Endodermal cell (in vitro differentiated cells): ENCODE measurements at regions not wholly inside any gene's neighbourhood (a gene's known extent, or its start where the extent isn't known, plus 50 kb on each side); places are given as distances from the start of the nearest gene placed in this dataset.
"Not testable (repeated sequence)": the region's sequence is repeated elsewhere in the genome, so short reads cannot be mapped to it uniquely, and the experiment has no call there.

Experiments used
- DNase-seq: peaks from one replicate; pipeline ENCODE4 v3.0.0-alpha.2; 2017
- H3K27ac ChIP-seq: 2 replicates; pipeline ENCODE4 v1.5.1; 2013; ENCODE audit warnings: mild to moderate bottlenecking, low read depth, low read length, moderate library complexity
- H3K27me3 ChIP-seq: 2 replicates; pipeline ENCODE4 v1.6.1; 2013; ENCODE audit warnings: mild to moderate bottlenecking, low read length, moderate library complexity; ENCODE audit not compliant: insufficient read depth, control insufficient read depth, poor library complexity, severe bottlenecking
- H3K36me3 ChIP-seq: 2 replicates; pipeline ENCODE4 v1.7.0; 2013; ENCODE audit warnings: mild to moderate bottlenecking, low read length, moderate library complexity; ENCODE audit not compliant: control insufficient read depth, insufficient read depth
- H3K4me1 ChIP-seq: one replicate; pipeline ENCODE4 v1.7.0; 2013; ENCODE audit warnings: low read length; ENCODE audit not compliant: control insufficient read depth, insufficient read depth
- H3K4me3 ChIP-seq: 2 replicates; pipeline ENCODE4 v1.5.1; 2013; ENCODE audit warnings: mild to moderate bottlenecking, low read length, moderate library complexity
- H3K9ac ChIP-seq: 2 replicates; pipeline ENCODE4 v1.6.1; 2013; ENCODE audit warnings: mild to moderate bottlenecking, low read length, moderate library complexity; ENCODE audit not compliant: poor library complexity, severe bottlenecking; ENCODE audit errors: extremely low read depth
- H3K9me3 ChIP-seq: 2 replicates; pipeline ENCODE4 v1.6.1; 2013; ENCODE audit warnings: mild to moderate bottlenecking, low read length, moderate library complexity; ENCODE audit not compliant: control insufficient read depth
- H3K27ac Mint-ChIP-seq: 2 replicates; pipeline ENCODE4 v1.8.0; 2020; ENCODE audit warnings: mixed read lengths
- H3K27me3 Mint-ChIP-seq: 2 replicates; pipeline ENCODE4 v1.8.0; 2021; ENCODE audit warnings: mild to moderate bottlenecking, mixed read lengths; ENCODE audit not compliant: insufficient read depth
- H3K36me3 Mint-ChIP-seq: 2 replicates; pipeline ENCODE4 v1.8.0; 2020; ENCODE audit warnings: low read depth, mixed read lengths
- H3K4me1 Mint-ChIP-seq: 2 replicates; pipeline ENCODE4 v1.8.0; 2020; ENCODE audit warnings: mixed read lengths
- H3K4me3 Mint-ChIP-seq: 2 replicates; pipeline ENCODE4 v1.8.0; 2020; ENCODE audit warnings: mild to moderate bottlenecking, moderate library complexity, mixed read lengths
- H3K9me3 Mint-ChIP-seq: 2 replicates; pipeline ENCODE4 v1.8.0; 2020; ENCODE audit warnings: mild to moderate bottlenecking, mixed read lengths
- CTCF ChIP-seq: fragments of 200-600 bp; sonication (generic); conservative IDR thresholded peaks from 2 replicates; pipeline ENCODE4 v1.5.0; 2021; ENCODE audit warnings: antibody characterized with exemption, mild to moderate bottlenecking
- WGBS, 2 experiments: methylation state at CpG; one replicate each; pipeline versions ENCODE4 v1.1.5 to v1.1.7; 2013; ENCODE audit warnings: missing lambda C conversion rate in 2 of 2, mixed read lengths in 1 of 2; ENCODE audit not compliant: insufficient coverage in 1 of 2, insufficient read length in 1 of 2; 5-methylcytosine and 5-hydroxymethylcytosine counted together

DNA sequence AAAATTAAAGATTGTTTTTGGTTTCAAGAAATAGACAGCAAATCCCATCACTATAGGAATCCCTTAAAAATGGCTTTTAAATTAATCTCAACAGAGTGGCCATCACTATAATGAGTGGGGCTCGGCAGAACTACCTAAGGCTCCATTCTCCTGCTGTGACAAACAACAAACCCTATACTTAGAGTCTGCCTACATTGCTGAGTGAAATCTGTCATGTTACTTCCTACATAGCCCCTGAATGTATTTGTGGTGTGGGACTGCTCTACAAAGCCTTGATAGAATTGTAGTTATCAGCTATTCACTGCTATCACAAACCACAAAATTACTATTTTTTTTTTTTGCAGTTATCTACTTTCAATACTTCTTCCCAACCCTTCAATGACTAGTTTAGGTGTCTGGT is 538.7 kb upstream of the ATXN7L3B start:
- WGBS, 2 experiments = 67% methylated on average over 1 of the region's 1 CpG
- no peaks in the 10 kb centered on the region for H3K27me3 Mint-ChIP-seq
- TF ChIP-seq CTCF = no peak
- Histone ChIP-seq H3K27ac (no peak overlapping the region), H3K36me3 (no peaks in the 10 kb centered on the region), H3K4me3 (no peak overlapping the region), H3K27me3 (no peaks in the 10 kb centered on the region), H3K4me1 (no peaks in the 10 kb centered on the region), H3K9ac (no peak overlapping the region), H3K9me3 (no peaks in the 10 kb centered on the region)
- H3K4me3 Mint-ChIP-seq = no peak overlapping the region
- no peak for DNase-seq
- H3K4me1 Mint-ChIP-seq = no peaks in the 10 kb centered on the region
- H3K27ac Mint-ChIP-seq = no peak overlapping the region
- no peaks in the 10 kb centered on the region for H3K36me3 Mint-ChIP-seq
- H3K9me3 Mint-ChIP-seq = no peaks in the 10 kb centered on the region

- Mint-ChIP-seq H3K36me3 (no peaks in the 10 kb centered on the region), H3K4me3 (no peak overlapping the region), H3K4me1 (no peaks in the 10 kb centered on the region), H3K27ac (no peak overlapping the region), H3K9me3 (no peaks in the 10 kb centered on the region), H3K27me3 (no peaks in the 10 kb centered on the region)
- no peak overlapping the region for H3K9ac ChIP-seq
- H3K27me3 ChIP-seq = no peaks in the 10 kb centered on the region
- TF ChIP-seq CTCF = no peak
- H3K27ac ChIP-seq = no peak overlapping the region
- H3K4me3 ChIP-seq = no peak overlapping the region
- H3K9me3 ChIP-seq = no peaks in the 10 kb centered on the region
- H3K36me3 ChIP-seq = no peaks in the 10 kb centered on the region
- DNase-seq = no peak
- H3K4me1 ChIP-seq = no peaks in the 10 kb centered on the region
- WGBS, 2 experiments = 90% methylated on average over 3 to 4 of the region's 5 CpGs
These were observed 522.5 kb upstream of the ATXN7L3B start for GRCh38 chr12:74015118-74015517.

GRCh38 chr12:74016324-74016723 is 521.3 kb upstream of the ATXN7L3B start:
- H3K9me3 Mint-ChIP-seq, H3K36me3 Mint-ChIP-seq, H3K9me3 ChIP-seq, DNase-seq, H3K27ac Mint-ChIP-seq, H3K9ac ChIP-seq, H3K27me3 Mint-ChIP-seq, H3K4me3 ChIP-seq, H3K4me1 Mint-ChIP-seq, H3K36me3 ChIP-seq, H3K27ac ChIP-seq, H3K4me3 Mint-ChIP-seq, H3K4me1 ChIP-seq, H3K27me3 ChIP-seq: not testable (repeated sequence)
- 93 to 97% methylated on average over 2 to 4 of the region's 5 CpGs for WGBS, 2 experiments

DNA sequence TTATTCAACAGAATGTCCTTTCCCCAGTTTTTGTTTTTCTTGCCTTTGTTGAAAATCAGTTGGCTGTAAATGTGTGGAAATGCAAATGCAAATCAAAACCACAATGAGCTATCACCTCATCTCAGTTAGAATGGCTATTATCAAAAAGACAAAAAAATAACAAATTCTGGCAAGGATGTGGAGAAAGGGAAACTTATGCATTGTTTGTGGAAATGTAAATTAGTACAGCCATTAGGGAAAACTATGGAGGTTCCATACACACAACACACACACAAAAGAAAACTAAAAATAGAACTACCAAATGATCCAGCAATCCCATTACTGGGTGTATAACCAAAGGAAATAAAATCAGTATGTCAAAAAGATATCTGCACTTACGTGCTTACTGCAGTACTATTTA is 518.8 kb upstream of the ATXN7L3B start:
- Mint-ChIP-seq H3K4me1 (no peaks in the 10 kb centered on the region), H3K36me3 (no peaks in the 10 kb centered on the region), H3K27me3 (no peaks in the 10 kb centered on the region), H3K4me3 (no peak overlapping the region), H3K9me3 (no peaks in the 10 kb centered on the region), H3K27ac (no peak overlapping the region)
- H3K4me1 ChIP-seq = no peaks in the 10 kb centered on the region
- no peak for TF ChIP-seq CTCF
- WGBS, 2 experiments = no CpG with 5 or more reads among the region's 1 CpG
- H3K27me3 ChIP-seq = no peaks in the 10 kb centered on the region
- H3K4me3 ChIP-seq = no peak overlapping the region
- H3K27ac ChIP-seq = no peak overlapping the region
- no peak overlapping the region for H3K9ac ChIP-seq
- H3K9me3 ChIP-seq = no peaks in the 10 kb centered on the region
- DNase-seq = no peak
- H3K36me3 ChIP-seq = no peaks in the 10 kb centered on the region
